SK-N-SH (cell line): ENCODE measurements at regions not wholly inside any gene's neighbourhood (a gene's known extent, or its start where the extent isn't known, plus 50 kb on each side); places are given as distances from the start of the nearest gene placed in this dataset.

Source experiments
- CHD2 ChIP-seq: fragments of 150-350 bp; IDR thresholded peaks from 2 replicates; pipeline ENCODE4 v1.6.1; 2018; ENCODE audit warnings: low read length; ENCODE audit not compliant: partially characterized antibody
- CTCF ChIP-seq: fragments of 200-600 bp; sonication (generic); IDR thresholded peaks from 2 replicates; pipeline ENCODE4 v1.6.1; 2017; ENCODE audit warnings: antibody characterized with exemption, mild to moderate bottlenecking, moderate library complexity
- EP300 ChIP-seq, 2 experiments: IDR thresholded peaks; 2 replicates each; pipeline versions ENCODE4 v1.4.0 to v1.6.1; 2012; ENCODE audit warnings: borderline replicate concordance in 1 of 2, low read depth in 1 of 2, low read length in 1 of 2
- GABPA ChIP-seq: IDR thresholded peaks from 2 replicates; pipeline ENCODE4 v1.4.0; 2012; ENCODE audit warnings: low read depth, mild to moderate bottlenecking
- MAX ChIP-seq: IDR thresholded peaks from 2 replicates; pipeline ENCODE4 v1.4.0; 2012; ENCODE audit warnings: low read depth
- MXI1 ChIP-seq: IDR thresholded peaks from 2 replicates; pipeline ENCODE4 v1.6.1; 2012; ENCODE audit warnings: mild to moderate bottlenecking, low read depth, low read length, improper control_type of control experiment
- POLR2AphosphoS5 ChIP-seq: IDR thresholded peaks from 2 replicates; pipeline ENCODE4 v1.6.1; 2012; ENCODE audit warnings: low read depth, low read length
- RAD21 ChIP-seq: IDR thresholded peaks from 2 replicates; pipeline ENCODE4 v1.6.1; 2012; ENCODE audit warnings: mild to moderate bottlenecking, low read length
- RXRA ChIP-seq: IDR thresholded peaks from 2 replicates; pipeline ENCODE4 v1.4.0; 2012; ENCODE audit warnings: low read depth, mild to moderate bottlenecking, borderline replicate concordance
- SMC3 ChIP-seq: IDR thresholded peaks from 2 replicates; pipeline ENCODE4 v1.6.1; 2012; ENCODE audit warnings: low read depth, low read length, improper control_type of control experiment
- TAF1 ChIP-seq: IDR thresholded peaks from 2 replicates; pipeline ENCODE4 v1.6.1; 2012; ENCODE audit warnings: low read depth, mild to moderate bottlenecking, low read length, moderate library complexity, borderline replicate concordance
- TCF12 ChIP-seq: IDR thresholded peaks from 2 replicates; pipeline ENCODE4 v1.4.0; 2012
- TF ChIP-seq, protein P1 (sequence below): IDR thresholded peaks from 2 replicates; pipeline ENCODE4 v1.4.0; 2012; ENCODE audit warnings: low read depth, borderline replicate concordance
- TF ChIP-seq, protein P2 (sequence below): IDR thresholded peaks from 2 replicates; pipeline ENCODE4 v1.6.1; 2012; ENCODE audit warnings: mild to moderate bottlenecking, low read depth, low read length, moderate library complexity

- TF ChIP-seq POLR2AphosphoS5 (no peak), CTCF (no peak), CHD2 (no peak), RAD21 (no peak), EP300 (IDR thresholded peaks at IDR 0.05; ENCODE audit: borderline replicate concordance in 1 of 2, low read depth in 1 of 2, low read length in 1 of 2) (no peak), TAF1 (no peak), SMC3 (no peak), TCF12 (no peak), MXI1 (no peak), GABPA (no peak), RXRA (no peak), MAX (no peak)
- TF ChIP-seq, protein P1, sequence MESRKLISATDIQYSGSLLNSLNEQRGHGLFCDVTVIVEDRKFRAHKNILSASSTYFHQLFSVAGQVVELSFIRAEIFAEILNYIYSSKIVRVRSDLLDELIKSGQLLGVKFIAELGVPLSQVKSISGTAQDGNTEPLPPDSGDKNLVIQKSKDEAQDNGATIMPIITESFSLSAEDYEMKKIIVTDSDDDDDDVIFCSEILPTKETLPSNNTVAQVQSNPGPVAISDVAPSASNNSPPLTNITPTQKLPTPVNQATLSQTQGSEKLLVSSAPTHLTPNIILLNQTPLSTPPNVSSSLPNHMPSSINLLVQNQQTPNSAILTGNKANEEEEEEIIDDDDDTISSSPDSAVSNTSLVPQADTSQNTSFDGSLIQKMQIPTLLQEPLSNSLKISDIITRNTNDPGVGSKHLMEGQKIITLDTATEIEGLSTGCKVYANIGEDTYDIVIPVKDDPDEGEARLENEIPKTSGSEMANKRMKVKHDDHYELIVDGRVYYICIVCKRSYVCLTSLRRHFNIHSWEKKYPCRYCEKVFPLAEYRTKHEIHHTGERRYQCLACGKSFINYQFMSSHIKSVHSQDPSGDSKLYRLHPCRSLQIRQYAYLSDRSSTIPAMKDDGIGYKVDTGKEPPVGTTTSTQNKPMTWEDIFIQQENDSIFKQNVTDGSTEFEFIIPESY = no peak
- TF ChIP-seq, protein P2, sequence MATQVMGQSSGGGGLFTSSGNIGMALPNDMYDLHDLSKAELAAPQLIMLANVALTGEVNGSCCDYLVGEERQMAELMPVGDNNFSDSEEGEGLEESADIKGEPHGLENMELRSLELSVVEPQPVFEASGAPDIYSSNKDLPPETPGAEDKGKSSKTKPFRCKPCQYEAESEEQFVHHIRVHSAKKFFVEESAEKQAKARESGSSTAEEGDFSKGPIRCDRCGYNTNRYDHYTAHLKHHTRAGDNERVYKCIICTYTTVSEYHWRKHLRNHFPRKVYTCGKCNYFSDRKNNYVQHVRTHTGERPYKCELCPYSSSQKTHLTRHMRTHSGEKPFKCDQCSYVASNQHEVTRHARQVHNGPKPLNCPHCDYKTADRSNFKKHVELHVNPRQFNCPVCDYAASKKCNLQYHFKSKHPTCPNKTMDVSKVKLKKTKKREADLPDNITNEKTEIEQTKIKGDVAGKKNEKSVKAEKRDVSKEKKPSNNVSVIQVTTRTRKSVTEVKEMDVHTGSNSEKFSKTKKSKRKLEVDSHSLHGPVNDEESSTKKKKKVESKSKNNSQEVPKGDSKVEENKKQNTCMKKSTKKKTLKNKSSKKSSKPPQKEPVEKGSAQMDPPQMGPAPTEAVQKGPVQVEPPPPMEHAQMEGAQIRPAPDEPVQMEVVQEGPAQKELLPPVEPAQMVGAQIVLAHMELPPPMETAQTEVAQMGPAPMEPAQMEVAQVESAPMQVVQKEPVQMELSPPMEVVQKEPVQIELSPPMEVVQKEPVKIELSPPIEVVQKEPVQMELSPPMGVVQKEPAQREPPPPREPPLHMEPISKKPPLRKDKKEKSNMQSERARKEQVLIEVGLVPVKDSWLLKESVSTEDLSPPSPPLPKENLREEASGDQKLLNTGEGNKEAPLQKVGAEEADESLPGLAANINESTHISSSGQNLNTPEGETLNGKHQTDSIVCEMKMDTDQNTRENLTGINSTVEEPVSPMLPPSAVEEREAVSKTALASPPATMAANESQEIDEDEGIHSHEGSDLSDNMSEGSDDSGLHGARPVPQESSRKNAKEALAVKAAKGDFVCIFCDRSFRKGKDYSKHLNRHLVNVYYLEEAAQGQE = no peak
These were observed 948.3 kb downstream of the SLITRK1 start for GRCh38 chr13:82934000-82934399.
